HCT116 (cell line): ENCODE measurements at regions not wholly inside any gene's neighbourhood (a gene's known extent, or its start where the extent isn't known, plus 50 kb on each side); places are given as distances from the start of the nearest gene placed in this dataset.

Experiments
- CEBPB ChIP-seq: IDR thresholded peaks from 2 replicates; pipeline ENCODE4 v1.6.1; 2012; ENCODE audit warnings: low read depth
- EZH2 ChIP-seq: fragments of 200-600 bp; sonication (generic); IDR thresholded peaks from 2 replicates; pipeline ENCODE4 v1.6.1; 2017; ENCODE audit warnings: antibody characterized with exemption, mixed run types
- POLR2A ChIP-seq: IDR thresholded peaks from 2 replicates; pipeline ENCODE4 v1.7.0; 2011; ENCODE audit warnings: borderline replicate concordance; ENCODE audit not compliant: insufficient read depth, insufficient read length; ENCODE audit errors: extremely low read depth
- SP1 ChIP-seq: IDR thresholded peaks from 2 replicates; pipeline ENCODE4 v1.6.1; 2012; ENCODE audit warnings: low read depth
- ZFX ChIP-seq: fragments of 450-650 bp; IDR thresholded peaks from 2 replicates; pipeline ENCODE4 v1.6.1; 2017
- TF ChIP-seq, protein P1 (sequence below): IDR thresholded peaks from 2 replicates; pipeline ENCODE4 v1.6.1; 2012
- TF ChIP-seq, protein P2 (sequence below), 3 experiments: fragments of 200-600 bp in 1 of 3; sonication (generic) in 1 of 3; IDR thresholded peaks in 2 of 3; conservative IDR thresholded peaks in 1 of 3; 2 replicates each; pipeline ENCODE4 v1.5.1; 2012 to 2017; ENCODE audit warnings: low read depth in 2 of 3, low read length in 2 of 3, antibody characterized with exemption in 1 of 3, borderline replicate concordance in 1 of 3, control low read depth in 1 of 3, mild to moderate bottlenecking in 1 of 3, mixed read lengths in 1 of 3, mixed run types in 1 of 3, moderate library complexity in 1 of 3; ENCODE audit not compliant: insufficient read depth in 1 of 3

DNA sequence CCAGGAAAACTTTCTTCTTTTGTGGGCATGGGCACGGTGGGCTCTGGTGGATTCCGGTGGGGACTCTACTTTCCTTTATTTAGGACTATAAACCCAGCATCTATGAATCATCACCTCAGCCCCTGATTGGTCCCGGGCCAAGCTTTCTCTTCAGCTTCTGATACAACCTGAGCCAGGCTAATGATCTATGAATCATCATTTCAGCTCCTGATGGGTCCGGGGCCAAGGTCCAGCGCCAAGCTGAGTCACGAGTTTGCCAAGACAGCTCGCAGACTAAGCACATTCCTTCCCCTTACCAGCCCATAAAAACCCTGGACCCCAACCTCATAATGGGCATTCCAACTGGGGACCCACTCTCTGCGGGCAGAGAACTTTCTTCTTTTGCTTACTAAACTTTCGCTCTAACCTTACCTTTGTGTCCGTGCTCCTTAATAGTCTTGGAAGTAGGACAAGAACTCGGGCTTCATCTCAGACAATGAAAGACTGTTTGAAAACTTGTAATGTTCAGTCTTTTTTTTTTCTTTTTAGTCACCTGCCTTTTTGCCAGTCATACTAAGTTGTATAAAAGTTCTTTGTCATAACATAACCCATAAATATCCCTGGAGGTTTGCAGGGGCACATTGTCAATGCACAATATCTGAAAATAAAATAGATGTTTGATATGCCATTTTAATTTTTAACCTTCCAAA, 904.9 kb upstream of the EPHA5 start:
- TF ChIP-seq EZH2 (no peak), CEBPB (no peak), ZFX (no peak), POLR2A (no peak), SP1 (no peak)
- TF ChIP-seq, protein P1, sequence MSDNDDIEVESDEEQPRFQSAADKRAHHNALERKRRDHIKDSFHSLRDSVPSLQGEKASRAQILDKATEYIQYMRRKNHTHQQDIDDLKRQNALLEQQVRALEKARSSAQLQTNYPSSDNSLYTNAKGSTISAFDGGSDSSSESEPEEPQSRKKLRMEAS, result no peak
- TF ChIP-seq, protein P2, sequence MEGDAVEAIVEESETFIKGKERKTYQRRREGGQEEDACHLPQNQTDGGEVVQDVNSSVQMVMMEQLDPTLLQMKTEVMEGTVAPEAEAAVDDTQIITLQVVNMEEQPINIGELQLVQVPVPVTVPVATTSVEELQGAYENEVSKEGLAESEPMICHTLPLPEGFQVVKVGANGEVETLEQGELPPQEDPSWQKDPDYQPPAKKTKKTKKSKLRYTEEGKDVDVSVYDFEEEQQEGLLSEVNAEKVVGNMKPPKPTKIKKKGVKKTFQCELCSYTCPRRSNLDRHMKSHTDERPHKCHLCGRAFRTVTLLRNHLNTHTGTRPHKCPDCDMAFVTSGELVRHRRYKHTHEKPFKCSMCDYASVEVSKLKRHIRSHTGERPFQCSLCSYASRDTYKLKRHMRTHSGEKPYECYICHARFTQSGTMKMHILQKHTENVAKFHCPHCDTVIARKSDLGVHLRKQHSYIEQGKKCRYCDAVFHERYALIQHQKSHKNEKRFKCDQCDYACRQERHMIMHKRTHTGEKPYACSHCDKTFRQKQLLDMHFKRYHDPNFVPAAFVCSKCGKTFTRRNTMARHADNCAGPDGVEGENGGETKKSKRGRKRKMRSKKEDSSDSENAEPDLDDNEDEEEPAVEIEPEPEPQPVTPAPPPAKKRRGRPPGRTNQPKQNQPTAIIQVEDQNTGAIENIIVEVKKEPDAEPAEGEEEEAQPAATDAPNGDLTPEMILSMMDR (IDR thresholded peaks at IDR 0.05 in 2 of 3, conservative IDR thresholded peaks at IDR 0.05 in 1 of 3; ENCODE audit: borderline replicate concordance in 1 of 3, insufficient read depth in 1 of 3, low read depth in 2 of 3, low read length in 2 of 3), result no peak
